AG09319 (cell line): ENCODE measurements at regions not wholly inside any gene's neighbourhood (a gene's known extent, or its start where the extent isn't known, plus 50 kb on each side); places are given as distances from the start of the nearest gene placed in this dataset.

Source experiments
- DNase-seq: peaks from one replicate; pipeline ENCODE4 v3.0.0-alpha.2; 2010; ENCODE audit warnings: low read depth; ENCODE audit errors: extremely low read depth
- TF ChIP-seq, protein P1 (sequence below): IDR thresholded peaks from 2 replicates; pipeline ENCODE4 v1.5.1; 2011; ENCODE audit warnings: low read depth, mild to moderate bottlenecking, inconsistent platforms, low read length, moderate library complexity

DNA sequence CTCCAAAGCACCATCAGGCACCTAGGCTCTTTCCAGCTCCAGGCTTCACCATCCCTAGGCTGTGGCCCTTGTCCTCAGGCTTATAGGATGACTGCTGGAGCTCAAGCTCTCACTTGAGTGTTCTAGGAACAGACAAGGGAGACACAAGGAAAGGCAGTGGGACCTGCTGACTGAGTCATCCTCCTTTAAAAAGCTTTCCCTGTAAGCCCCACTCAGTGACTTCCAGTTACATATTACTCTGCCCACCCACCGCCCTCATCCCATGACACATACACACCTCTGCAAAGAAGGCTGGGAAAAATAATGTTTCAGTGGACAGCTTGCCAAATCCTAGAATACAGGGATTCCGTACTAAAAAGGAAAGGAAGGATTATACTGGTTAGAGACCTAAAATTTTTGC lies 154.2 kb upstream of the ZNF366 start:
- TF ChIP-seq, protein P1, sequence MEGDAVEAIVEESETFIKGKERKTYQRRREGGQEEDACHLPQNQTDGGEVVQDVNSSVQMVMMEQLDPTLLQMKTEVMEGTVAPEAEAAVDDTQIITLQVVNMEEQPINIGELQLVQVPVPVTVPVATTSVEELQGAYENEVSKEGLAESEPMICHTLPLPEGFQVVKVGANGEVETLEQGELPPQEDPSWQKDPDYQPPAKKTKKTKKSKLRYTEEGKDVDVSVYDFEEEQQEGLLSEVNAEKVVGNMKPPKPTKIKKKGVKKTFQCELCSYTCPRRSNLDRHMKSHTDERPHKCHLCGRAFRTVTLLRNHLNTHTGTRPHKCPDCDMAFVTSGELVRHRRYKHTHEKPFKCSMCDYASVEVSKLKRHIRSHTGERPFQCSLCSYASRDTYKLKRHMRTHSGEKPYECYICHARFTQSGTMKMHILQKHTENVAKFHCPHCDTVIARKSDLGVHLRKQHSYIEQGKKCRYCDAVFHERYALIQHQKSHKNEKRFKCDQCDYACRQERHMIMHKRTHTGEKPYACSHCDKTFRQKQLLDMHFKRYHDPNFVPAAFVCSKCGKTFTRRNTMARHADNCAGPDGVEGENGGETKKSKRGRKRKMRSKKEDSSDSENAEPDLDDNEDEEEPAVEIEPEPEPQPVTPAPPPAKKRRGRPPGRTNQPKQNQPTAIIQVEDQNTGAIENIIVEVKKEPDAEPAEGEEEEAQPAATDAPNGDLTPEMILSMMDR = no peak
- no peak for DNase-seq

DNA sequence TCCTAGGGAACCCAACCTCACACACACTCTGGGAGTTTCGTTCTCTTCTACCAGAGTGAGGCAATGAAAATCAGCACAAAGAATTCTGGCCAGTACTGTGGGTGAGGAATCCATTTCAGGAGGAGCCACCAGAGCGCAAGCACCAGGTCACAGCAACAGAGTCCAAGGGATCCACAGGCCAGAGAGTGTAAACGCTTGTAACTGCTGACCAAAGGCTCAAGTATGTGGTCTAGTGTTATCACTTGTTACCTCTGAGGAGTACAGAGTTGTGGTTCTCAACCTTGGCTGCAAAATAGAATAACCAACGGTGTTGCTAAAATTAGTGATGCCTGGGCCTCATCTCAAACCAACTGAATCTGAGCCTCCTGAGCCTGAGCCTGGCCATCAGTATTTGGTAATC lies 152.5 kb upstream of the ZNF366 start:
- TF ChIP-seq, protein P1 = no peak
- no peak for DNase-seq

DNA sequence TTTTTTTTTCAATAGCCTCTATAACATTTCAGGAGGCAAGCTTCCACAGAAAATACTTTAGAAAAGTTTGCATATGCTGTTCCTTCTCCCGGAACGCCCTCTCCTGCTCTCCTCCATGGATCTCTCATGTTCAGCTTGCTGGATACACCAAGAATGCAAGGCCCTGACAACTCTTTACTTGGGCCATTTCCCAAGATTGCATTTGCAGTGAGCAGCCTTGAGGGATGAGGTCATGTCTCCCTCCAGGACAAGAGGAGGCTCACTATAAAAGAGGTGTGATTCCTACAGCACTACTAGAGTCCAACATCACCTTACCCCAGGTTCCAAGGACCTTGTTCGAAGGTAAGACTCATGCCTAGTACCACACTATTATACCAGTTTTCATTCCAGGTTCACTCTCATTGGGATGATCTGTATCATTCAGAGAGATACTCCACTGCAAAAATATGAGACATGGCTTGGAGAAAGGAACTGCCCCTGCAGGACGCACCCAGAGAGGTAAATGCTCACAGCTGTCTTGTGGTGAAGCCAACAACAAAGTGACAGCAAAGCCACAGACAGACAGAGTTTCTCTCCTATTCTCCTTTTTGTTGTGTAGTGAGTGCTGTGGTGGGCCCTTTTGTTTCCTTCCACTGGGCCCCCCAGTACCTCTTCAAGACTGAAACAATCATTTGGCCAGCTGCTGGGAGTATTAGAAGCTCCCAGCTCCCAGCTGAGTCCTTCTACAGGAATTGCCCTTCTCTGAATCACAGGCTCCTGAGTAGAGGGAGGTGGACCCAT lies 151.7 kb upstream of the ZNF366 start:
- TF ChIP-seq, protein P1 = no peak
- no peak for DNase-seq

DNA sequence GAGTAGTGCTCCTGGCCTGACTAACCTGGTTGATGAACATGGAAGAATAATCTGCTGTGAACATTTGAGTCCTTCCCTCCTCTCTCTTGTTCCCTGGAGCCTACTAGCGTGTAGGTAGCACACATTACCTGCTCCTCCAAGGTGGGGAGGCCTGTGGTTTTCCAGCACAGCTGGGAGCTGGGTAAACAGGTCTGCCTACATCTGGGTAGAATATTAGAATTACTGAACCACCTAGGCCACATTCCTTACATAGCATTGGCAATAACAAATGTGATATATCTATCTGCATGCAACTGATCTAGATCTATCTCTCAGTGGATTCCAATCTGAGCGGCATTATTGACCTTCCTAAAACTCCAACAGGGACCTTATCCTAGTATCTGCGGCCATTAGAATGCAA lies 151.0 kb upstream of the ZNF366 start:
- TF ChIP-seq, protein P1 = no peak
- DNase-seq = no peak

DNA sequence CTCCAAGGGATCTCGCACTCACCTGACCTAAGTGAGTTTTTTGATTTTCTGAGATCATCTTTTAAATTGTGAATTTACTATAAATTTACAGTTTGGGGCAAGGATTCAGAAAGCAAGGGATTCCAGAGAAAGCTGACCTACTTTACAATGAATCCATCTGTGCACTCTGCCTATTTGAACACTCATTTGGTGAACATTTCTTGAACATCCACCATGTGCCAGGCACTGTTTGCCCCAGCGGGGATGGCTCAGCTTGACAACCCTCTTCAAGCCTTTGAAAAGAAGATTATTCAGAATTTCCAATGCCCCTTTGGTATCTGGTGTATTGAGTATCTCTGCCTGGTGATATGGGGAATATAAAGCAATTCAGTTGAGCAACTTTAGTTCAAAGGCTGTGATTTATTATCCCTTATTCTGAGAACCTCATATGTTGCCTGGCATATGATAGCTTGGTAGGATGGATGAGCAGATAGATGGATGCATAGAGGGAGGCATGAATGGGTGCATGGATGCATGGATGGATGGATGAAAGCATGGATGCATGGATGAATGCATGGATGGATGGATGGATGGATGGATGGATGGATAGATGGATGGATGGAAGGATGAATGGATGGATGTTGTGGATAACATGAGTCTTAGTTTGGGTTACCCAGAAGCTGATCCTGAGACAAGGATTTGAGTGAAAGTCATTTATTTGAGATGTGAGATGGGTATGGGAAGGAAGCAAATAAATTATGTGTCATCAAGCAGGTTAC lies 149.7 kb upstream of the ZNF366 start:
- TF ChIP-seq, protein P1 = no peak
- no peak for DNase-seq

DNA sequence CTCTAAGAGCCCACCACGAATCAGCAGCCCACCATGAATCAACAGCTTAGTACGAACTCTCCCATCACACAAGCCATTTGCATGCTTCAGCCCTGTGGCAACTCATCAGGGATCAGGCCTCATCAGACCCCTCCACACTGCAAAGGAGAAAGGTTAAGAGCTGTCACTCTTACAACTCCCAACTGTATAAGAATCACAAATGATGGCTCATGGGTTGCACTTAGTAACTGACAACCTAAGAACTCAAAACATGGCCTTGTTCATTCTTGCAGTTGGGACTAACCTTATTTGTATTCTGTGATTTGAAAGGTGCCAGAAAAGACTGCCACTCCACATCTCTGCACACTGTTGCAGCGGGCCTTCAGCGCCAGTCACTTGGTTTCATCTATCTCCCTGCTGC lies 149.1 kb upstream of the ZNF366 start:
- DNase-seq = no peak
- TF ChIP-seq, protein P1 = no peak

DNA sequence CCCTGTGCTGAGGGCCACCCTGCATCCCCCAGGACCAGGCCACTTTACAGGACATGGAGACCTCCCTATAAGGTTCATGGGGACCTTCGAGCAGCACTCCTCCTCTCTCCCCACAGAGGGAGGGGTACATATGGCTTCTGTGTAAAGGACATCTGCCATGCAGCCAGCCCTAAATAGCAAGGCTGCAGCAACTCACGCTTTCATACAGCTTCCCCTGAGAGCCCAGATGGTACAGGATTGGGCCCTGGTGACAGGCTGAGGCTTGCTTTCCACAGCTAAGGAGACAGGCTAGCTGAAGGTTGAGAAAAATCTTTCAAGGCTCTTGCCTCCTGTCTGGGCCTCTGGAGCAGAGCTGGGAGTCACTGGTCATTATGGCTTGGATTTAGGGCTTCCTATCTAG lies 147.0 kb upstream of the ZNF366 start:
- no peak for DNase-seq
- TF ChIP-seq, protein P1 = no peak
